WI38 (cell line): ENCODE measurements at regions not wholly inside any gene's neighbourhood (a gene's known extent, or its start where the extent isn't known, plus 50 kb on each side); places are given as distances from the start of the nearest gene placed in this dataset.

Source experiments
- H3K4me3 ChIP-seq: 2 replicates; pipeline ENCODE4 v1.5.1; 2011; ENCODE audit warnings: low read depth, mild to moderate bottlenecking, control low read depth, low read length
- TF ChIP-seq, protein P1 (sequence below): IDR thresholded peaks from 2 replicates; pipeline ENCODE4 v1.5.1; 2012; ENCODE audit warnings: low read depth, mild to moderate bottlenecking, control low read depth, low read length

DNA sequence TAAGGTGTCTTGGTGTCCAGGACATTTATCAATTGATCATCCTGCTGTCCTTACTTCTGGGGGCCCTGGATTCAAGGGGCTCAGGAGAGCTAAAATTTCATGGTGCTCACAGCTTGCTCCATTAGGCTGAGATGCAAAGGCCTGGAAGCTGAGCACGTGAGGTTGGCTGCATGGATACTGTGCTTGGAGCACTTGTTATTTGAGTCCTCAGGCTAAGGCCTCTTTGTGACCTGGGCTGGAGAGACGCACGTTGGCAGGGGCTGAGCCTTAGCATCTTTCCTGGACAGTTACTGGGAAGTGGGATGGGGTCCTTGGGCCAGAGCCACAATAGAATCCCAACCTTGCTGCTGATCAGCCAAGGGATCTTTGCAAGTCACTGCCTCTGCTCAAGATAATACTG lies 151.2 kb upstream of the HS6ST1 start:
- H3K4me3 ChIP-seq = no peak overlapping the region
- TF ChIP-seq, protein P1, sequence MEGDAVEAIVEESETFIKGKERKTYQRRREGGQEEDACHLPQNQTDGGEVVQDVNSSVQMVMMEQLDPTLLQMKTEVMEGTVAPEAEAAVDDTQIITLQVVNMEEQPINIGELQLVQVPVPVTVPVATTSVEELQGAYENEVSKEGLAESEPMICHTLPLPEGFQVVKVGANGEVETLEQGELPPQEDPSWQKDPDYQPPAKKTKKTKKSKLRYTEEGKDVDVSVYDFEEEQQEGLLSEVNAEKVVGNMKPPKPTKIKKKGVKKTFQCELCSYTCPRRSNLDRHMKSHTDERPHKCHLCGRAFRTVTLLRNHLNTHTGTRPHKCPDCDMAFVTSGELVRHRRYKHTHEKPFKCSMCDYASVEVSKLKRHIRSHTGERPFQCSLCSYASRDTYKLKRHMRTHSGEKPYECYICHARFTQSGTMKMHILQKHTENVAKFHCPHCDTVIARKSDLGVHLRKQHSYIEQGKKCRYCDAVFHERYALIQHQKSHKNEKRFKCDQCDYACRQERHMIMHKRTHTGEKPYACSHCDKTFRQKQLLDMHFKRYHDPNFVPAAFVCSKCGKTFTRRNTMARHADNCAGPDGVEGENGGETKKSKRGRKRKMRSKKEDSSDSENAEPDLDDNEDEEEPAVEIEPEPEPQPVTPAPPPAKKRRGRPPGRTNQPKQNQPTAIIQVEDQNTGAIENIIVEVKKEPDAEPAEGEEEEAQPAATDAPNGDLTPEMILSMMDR = no peak

DNA sequence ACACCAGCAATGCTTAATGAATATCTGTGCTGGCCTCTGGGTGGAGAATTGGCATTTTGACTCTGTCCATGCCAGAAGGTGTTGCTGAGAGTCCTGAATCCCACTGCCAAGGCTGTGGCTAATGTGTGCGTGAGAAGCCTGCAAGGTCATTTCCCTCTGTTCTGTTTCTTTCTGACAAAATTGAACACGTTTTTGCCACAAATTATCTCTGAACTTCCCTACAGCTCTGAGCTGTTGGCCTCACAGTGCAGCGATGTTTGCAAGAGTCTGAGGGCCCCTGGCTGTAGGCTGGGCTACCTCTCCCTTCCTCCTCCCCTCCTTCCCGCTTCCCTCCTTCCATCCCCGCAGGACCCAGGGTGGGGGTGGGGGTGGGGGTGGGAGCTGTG lies 154.1 kb upstream of the HS6ST1 start:
- TF ChIP-seq, protein P1 = no peak

DNA sequence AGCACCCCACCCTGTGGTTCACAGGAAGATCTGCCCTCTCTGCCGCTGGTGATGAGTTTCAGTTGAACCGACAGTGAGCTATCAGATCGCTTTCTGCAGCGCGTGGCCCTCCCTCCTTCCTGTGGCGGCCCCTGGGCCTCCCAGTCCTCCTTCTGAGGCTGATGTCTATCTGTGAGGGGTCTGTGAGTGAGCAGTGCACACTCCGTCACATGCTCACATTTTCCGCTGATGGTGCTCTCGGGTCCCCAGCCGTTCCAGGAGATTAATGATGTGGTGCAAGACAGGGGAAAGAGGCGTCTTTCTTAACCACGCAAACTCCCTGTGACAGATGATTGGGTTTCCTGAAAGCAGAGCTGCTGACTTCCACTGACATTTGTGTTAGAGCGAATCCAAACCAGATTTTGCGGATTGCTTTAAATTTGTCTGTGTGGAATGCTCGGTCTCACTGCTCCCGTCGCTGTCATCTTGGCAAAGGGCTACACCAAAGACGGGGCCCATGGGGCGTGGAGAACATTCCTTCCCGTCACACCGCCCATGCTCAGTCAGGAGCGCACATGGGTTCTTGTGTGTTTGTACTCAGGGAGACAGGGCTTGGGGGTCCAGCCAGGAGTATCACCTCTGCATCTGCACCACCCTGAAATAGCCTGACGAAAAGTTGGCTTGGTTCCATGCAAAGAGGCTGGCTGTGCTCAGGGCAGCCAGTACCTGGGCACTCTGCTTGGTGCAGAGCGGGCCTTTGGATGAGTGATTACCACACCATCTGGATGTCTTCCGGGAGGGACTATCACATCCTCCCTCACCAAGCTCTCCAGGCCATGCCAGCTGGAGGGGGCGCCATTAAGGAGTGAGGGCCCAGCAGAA lies 154.7 kb upstream of the HS6ST1 start:
- H3K4me3 ChIP-seq = no peak overlapping the region
- TF ChIP-seq, protein P1 = no peak

More for the DNA sequence above, 154.1 kb upstream of the HS6ST1 start:
- H3K4me3 ChIP-seq = no peak overlapping the region

DNA sequence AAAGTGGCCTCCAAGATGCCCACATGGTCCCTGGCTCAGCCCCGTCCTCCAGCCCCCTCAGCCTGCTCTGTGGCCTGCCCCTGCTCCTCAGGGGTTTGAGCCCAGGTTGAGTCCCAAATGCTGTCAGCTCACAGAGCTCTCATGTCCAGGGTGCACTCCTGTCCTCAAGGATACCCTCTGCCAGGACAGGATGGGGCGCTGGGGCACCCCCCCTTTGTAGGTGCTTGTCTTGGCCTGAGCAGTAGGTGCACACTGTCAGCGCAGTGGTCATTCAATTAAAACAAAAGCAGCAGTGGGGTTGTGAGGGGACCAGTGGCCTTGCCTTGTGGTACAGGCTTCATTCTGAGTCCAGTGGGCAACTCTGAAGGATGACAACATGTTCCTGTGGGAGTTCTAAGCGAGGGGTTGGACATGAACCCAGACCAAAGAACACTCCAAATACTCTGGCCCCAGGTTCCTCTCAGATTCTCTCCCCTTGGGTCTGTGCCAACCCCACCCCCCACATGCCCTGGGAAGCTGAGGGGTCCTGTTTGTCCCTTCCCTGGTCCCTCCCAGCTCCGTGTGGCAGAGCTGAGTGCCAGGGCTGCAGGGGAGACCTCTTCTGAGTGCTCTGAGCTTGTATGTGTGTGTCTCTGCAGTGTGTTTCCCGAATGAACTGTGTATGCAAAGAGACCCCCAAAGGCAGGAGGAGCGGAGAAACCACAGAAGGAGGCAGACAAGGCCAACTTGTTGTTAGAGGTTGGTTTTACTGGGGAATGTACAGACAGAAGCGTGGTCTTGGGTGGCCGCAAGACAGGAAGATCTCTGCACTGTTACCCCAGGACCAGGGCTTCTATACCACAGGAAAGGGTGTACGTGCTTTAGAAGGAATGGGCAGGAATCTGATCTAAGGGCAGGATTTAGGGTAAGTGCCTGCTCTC lies 155.6 kb upstream of the HS6ST1 start:
- TF ChIP-seq, protein P1 = no peak
- no peak overlapping the region for H3K4me3 ChIP-seq

DNA sequence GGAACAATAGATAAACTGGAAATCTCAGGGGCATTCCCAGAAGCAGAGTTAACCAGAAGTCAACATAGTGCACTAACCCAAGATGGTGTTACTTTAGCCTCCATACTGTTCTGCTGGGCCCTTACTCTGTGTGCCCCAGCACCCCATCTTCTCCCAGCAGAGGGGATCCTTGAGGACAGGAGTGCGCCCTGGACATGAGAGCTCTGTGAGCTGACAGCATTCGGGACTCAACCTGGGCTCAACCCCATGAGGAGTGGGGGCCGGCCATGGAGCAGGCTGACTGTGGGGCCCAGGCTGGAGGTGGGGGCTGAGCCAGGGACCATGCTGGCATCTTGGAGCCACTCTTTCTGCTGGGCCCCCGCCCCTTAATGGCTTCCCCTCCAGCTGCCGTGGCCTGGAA lies 156.3 kb upstream of the HS6ST1 start:
- TF ChIP-seq, protein P1 = no peak
- H3K4me3 ChIP-seq = no peak overlapping the region

DNA sequence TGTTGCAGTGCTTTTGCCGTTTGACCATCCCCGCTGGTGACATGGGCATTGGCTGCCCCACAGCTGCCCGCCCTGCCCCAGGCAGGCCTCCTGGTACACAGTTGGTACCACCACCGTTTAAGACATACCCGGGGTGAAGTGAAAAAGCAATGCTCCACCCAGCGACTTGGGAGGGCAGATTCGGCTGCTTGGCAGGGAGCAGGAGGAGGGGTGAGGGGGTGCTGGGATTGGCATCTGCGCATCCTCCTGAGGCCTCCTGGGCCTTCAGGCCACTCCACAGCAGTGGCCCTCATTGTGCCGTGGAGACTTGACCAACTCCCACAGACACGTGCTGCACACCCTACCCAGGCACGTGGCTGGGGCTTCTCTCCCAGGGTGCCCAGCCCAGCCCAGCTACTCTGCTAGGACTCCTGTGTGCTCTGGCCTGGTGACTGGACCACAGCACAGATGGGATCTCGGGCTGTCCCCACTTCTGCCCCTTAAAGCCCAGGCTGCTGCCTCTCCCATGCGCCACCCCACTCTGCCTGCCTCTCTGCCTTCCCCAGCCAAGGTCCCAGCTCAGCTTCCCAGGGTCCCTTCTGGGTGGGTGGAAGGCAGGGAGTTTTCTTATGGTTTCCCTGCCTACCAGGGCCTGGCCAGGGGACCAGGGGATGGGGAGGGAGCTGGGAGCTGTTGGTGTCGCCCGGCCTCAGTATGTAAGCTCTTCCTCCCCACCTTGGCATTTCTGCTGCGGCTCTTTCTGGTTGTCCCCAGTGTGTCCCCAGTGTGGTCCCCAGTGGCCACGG lies 157.0 kb upstream of the HS6ST1 start:
- TF ChIP-seq, protein P1 = no peak
- no peak overlapping the region for H3K4me3 ChIP-seq
